ENCODE measurements at regions not wholly inside any gene's neighbourhood (a gene's known extent, or its start where the extent isn't known, plus 50 kb on each side); places are given as distances from the start of the nearest gene placed in this dataset.

GRCh38 chr7:68484731-68485130 is 1113.5 kb upstream of the AUTS2 start:
- ATAC-seq (ENCODE audit: low read depth): no peak
- CTCF ChIA-PET: no interaction called here
- POLR2A ChIA-PET (ENCODE audit: unreplicated experiment): no interaction called here

More at GRCh38 chr7:68484731-68485130, 1113.5 kb upstream of the AUTS2 start:
- Histone ChIP-seq H3K56ac (ENCODE audit: extremely low read depth, insufficient read depth, low read length) (no peak overlapping the region), H4K5ac (ENCODE audit: low read depth, low read length) (no peak overlapping the region), H3K4me1 (ENCODE audit: control insufficient read depth, insufficient read depth, low read length) (no peaks in the 10 kb centered on the region), H3K18ac (ENCODE audit: low read depth, low read length) (no peak overlapping the region), H2BK5ac (ENCODE audit: low read depth, low read length, poor library complexity, severe bottlenecking) (no peak overlapping the region), H3K36me3 (ENCODE audit: control insufficient read depth, insufficient read depth, low read length) (no peaks in the 10 kb centered on the region), H3K4ac (ENCODE audit: low read depth, low read length) (no peak overlapping the region), H3K27ac (ENCODE audit: insufficient read depth, low read length) (no peak overlapping the region), H2BK20ac (ENCODE audit: low read depth, low read length) (no peak overlapping the region), H4K20me1 (ENCODE audit: insufficient read depth, low read length) (no peaks in the 10 kb centered on the region), H4K8ac (ENCODE audit: low read depth in 2 of 2, low read length in 2 of 2) (no peak overlapping the region), H3K9me1 (ENCODE audit: insufficient read depth, low read length) (no peaks in the 10 kb centered on the region), H3K4me3 (ENCODE audit: insufficient read depth, low read depth, low read length) (no peak overlapping the region), H2AK5ac (ENCODE audit: low read depth, low read length) (no peak overlapping the region), H2AFZ (replicated peaks; ENCODE audit: low read length, poor library complexity) (no peak overlapping the region), H3K23ac (ENCODE audit: low read depth, low read length) (no peak overlapping the region), H3K79me1 (ENCODE audit: low read depth in 1 of 2, low read length in 2 of 2) (no peaks in the 10 kb centered on the region), H3K14ac (replicated peaks; ENCODE audit: low read depth, low read length) (no peak overlapping the region), H3K9ac (ENCODE audit: low read depth, low read length) (no peak overlapping the region), H3K9me3 (ENCODE audit: control insufficient read depth, insufficient read depth, low read length) (peaks cover 12% of the 10 kb centered on the region), H2BK120ac (ENCODE audit: low read depth, low read length) (no peak overlapping the region), H2BK15ac (ENCODE audit: low read depth, low read length) (no peak overlapping the region), H4K91ac (ENCODE audit: insufficient read depth, low read depth, low read length) (no peak overlapping the region), H2AK9ac (replicated peaks; ENCODE audit: low read depth, low read length, poor library complexity) (no peak overlapping the region), H3K4me2 (ENCODE audit: low read depth, low read length) (no peak overlapping the region), H3K27me3 (ENCODE audit: control insufficient read depth, insufficient read depth, low read length) (no peaks in the 10 kb centered on the region)
- in situ Hi-C loops (cut with MboI; ENCODE audit: low sequenced_read_pairs): no loop called here
- DNase-seq: no peak
- BruUV-seq (replicated peaks): no TSS peak
- WGBS, 2 experiments (ENCODE audit: extremely low coverage in 2 of 2, insufficient read length in 1 of 2): no CpG with 5 or more reads among the region's 6 CpGs
- TF ChIP-seq RCOR1 (IDR thresholded peaks at IDR 0.05; ENCODE audit: insufficient replicate concordance, low read length) (no peak), RAD21 (IDR thresholded peaks at IDR 0.05; ENCODE audit: low read length) (no peak), MAZ (IDR thresholded peaks at IDR 0.05; ENCODE audit: borderline replicate concordance, low read depth, low read length) (no peak), ELK1 (IDR thresholded peaks at IDR 0.05; ENCODE audit: borderline replicate concordance, low read depth, low read length) (no peak), MXI1 (IDR thresholded peaks at IDR 0.05; ENCODE audit: borderline replicate concordance, low read depth, low read length) (no peak), NFE2L2 (IDR thresholded peaks at IDR 0.05; ENCODE audit: low read depth, low read length) (no peak), FOS (IDR thresholded peaks at IDR 0.05; ENCODE audit: low read depth, low read length) (no peak), RFX5 (IDR thresholded peaks at IDR 0.05; ENCODE audit: low read depth, low read length) (no peak), CTCF (conservative IDR thresholded peaks at IDR 0.05; ENCODE audit: low read depth, low read length) (no peak), CHD1 (IDR thresholded peaks at IDR 0.05; ENCODE audit: low read depth, low read length) (no peak)
- intact Hi-C loops (cut with micrococcal nuclease): no loop called here
- dilution Hi-C loops (cut with HindIII; ENCODE audit: low sequenced_read_pairs, unreplicated experiment): no loop called here

Data from IMR-90 (cell line).